Chondrocyte (in vitro differentiated cells): ENCODE measurements at regions not wholly inside any gene's neighbourhood (a gene's known extent, or its start where the extent isn't known, plus 50 kb on each side); places are given as distances from the start of the nearest gene placed in this dataset.

ENCODE experiments used
- DNase-seq: peaks from one replicate; pipeline ENCODE4 v3.0.0; 2021; ENCODE audit warnings: mixed read lengths, low spot score
- H3K27ac Mint-ChIP-seq: one replicate; pipeline ENCODE4 v1.8.0; 2021; ENCODE audit warnings: mild to moderate bottlenecking, moderate library complexity, mixed read lengths; ENCODE audit not compliant: unreplicated experiment
- H3K27me3 Mint-ChIP-seq: 2 replicates; pipeline ENCODE4 v1.8.0; 2021; ENCODE audit warnings: low read depth, mixed read lengths
- H3K36me3 Mint-ChIP-seq: 2 replicates; pipeline ENCODE4 v1.8.0; 2021; ENCODE audit warnings: low read depth, mixed read lengths
- H3K4me1 Mint-ChIP-seq: 2 replicates; pipeline ENCODE4 v1.8.0; 2021; ENCODE audit warnings: low read depth, mild to moderate bottlenecking, mixed read lengths
- H3K4me3 Mint-ChIP-seq: one replicate; pipeline ENCODE4 v1.8.0; 2021; ENCODE audit warnings: mild to moderate bottlenecking, moderate library complexity, mixed read lengths; ENCODE audit not compliant: unreplicated experiment
- H3K9me3 Mint-ChIP-seq: 2 replicates; pipeline ENCODE4 v1.8.0; 2021; ENCODE audit warnings: low read depth, mixed read lengths
- CTCF ChIP-seq: fragments of 200-600 bp; sonication (generic); IDR thresholded peaks from 2 replicates; pipeline ENCODE4 v1.5.0; 2021; ENCODE audit warnings: antibody characterized with exemption, mild to moderate bottlenecking, moderate library complexity

GRCh38 chr6:22432060-22432459, 135.2 kb upstream of the PRL start:
- no peak for TF ChIP-seq CTCF
- Mint-ChIP-seq H3K27ac (no peak overlapping the region), H3K4me1 (peaks cover 5% of the 10 kb centered on the region), H3K9me3 (no peaks in the 10 kb centered on the region), H3K27me3 (no peaks in the 10 kb centered on the region), H3K4me3 (no peak overlapping the region), H3K36me3 (no peaks in the 10 kb centered on the region)
- no peak for DNase-seq

GRCh38 chr6:22433745-22434144, 135.6 kb upstream of the HDGFL1 start:
- Mint-ChIP-seq H3K4me3 (no peak overlapping the region), H3K27me3 (no peaks in the 10 kb centered on the region), H3K4me1 (peaks cover 5% of the 10 kb centered on the region), H3K27ac (no peak overlapping the region), H3K9me3 (no peaks in the 10 kb centered on the region), H3K36me3 (no peaks in the 10 kb centered on the region)
- no peak for DNase-seq
- TF ChIP-seq CTCF: no peak

GRCh38 chr6:22435151-22435550, 134.2 kb upstream of the HDGFL1 start:
- no peak for TF ChIP-seq CTCF
- no peak overlapping the region for H3K27ac Mint-ChIP-seq
- H3K4me1 Mint-ChIP-seq: peaks cover 5% of the 10 kb centered on the region
- DNase-seq: no peak
- no peak overlapping the region for H3K4me3 Mint-ChIP-seq
- no peaks in the 10 kb centered on the region for H3K36me3 Mint-ChIP-seq
- no peaks in the 10 kb centered on the region for H3K27me3 Mint-ChIP-seq
- H3K9me3 Mint-ChIP-seq: no peaks in the 10 kb centered on the region

GRCh38 chr6:22436134-22436533, 133.2 kb upstream of the HDGFL1 start:
- H3K4me1 Mint-ChIP-seq: peaks cover 5% of the 10 kb centered on the region
- no peak overlapping the region for H3K27ac Mint-ChIP-seq
- H3K36me3 Mint-ChIP-seq: no peaks in the 10 kb centered on the region
- DNase-seq: no peak
- no peak for TF ChIP-seq CTCF
- no peak overlapping the region for H3K4me3 Mint-ChIP-seq
- no peaks in the 10 kb centered on the region for H3K27me3 Mint-ChIP-seq
- no peaks in the 10 kb centered on the region for H3K9me3 Mint-ChIP-seq

GRCh38 chr6:22437665-22438064, 131.7 kb upstream of the HDGFL1 start:
- Mint-ChIP-seq H3K9me3 (no peaks in the 10 kb centered on the region), H3K36me3 (no peaks in the 10 kb centered on the region), H3K4me3 (no peak overlapping the region), H3K4me1 (peaks cover 5% of the 10 kb centered on the region), H3K27me3 (no peaks in the 10 kb centered on the region), H3K27ac (no peak overlapping the region)
- DNase-seq: no peak
- no peak for TF ChIP-seq CTCF
